HepG2 (cell line): ENCODE measurements at regions not wholly inside any gene's neighbourhood (a gene's known extent, or its start where the extent isn't known, plus 50 kb on each side); places are given as distances from the start of the nearest gene placed in this dataset.
A peak's percentile ranks its signal among the peaks of the same experiment; 100 is the strongest.

Source experiments
- ATAC-seq: fragments of 200-7000 bp; cut with Tn5 transposase; 3 replicates; pipeline ENCODE4 v1.9.1; 2020; ENCODE audit warnings: mild to moderate bottlenecking, moderate library complexity
- BruUV-seq: library from RNA; stranded (reverse); fragments of 400-500 nt; replicated peaks from 2 replicates; lab custom pipeline; 2021; lab: Mats Ljungman, UMichigan
- CTCF ChIA-PET: fragments of 300-600 bp; formaldehyde crosslinking; extraction: SDS; loops from one replicate; lab custom pipeline; 2021; ENCODE audit warnings: low total read pairs, inconsistent platforms, low intra/inter-chr PET ratio; lab: Yijun Ruan, JAX
- POLR2A ChIA-PET: fragments of 350-600 bp; sonication (Branson Sonifier 250); formaldehyde crosslinking; loops from one replicate; lab custom pipeline; 2020; ENCODE audit warnings: antibody characterized with exemption, inconsistent platforms; lab: Yijun Ruan, JAX
- DNase-seq: peaks from one replicate; pipeline ENCODE4 v3.0.0-alpha.2; 2015; ENCODE audit warnings: low spot score
- FAIRE-seq: peaks from 3 replicates; lab custom pipeline; 2011; peaks lifted over from hg19 to GRCh38; lab: Jason Lieb, UNC
- H2AFZ ChIP-seq: one replicate; pipeline ENCODE4 v1.6.1; 2011; ENCODE audit warnings: low read length, inconsistent platforms
- H3K27ac ChIP-seq: fragments of 300-600 bp; 3 replicates; pipeline ENCODE4 v1.8.0; 2011; ENCODE audit warnings: mixed run types, mild to moderate bottlenecking, mixed read lengths, low read length, inconsistent platforms; ENCODE audit not compliant: insufficient read depth; ENCODE audit errors: extremely low read length
- H3K27me3 ChIP-seq, 2 experiments: fragments of 200-600 bp in 1 of 2; 2 replicates in 1 of 2; 3 replicates in 1 of 2; pipeline versions ENCODE4 v1.6.0 to v1.8.0; 2011; ENCODE audit warnings: low read length in 2 of 2, mild to moderate bottlenecking in 2 of 2, moderate library complexity in 2 of 2, inconsistent platforms in 1 of 2; ENCODE audit not compliant: insufficient read depth in 2 of 2, control insufficient read depth in 1 of 2
- H3K36me3 ChIP-seq, 2 experiments: fragments of 200-600 bp in 1 of 2; replicated peaks in 1 of 2; 2 replicates in 1 of 2; 3 replicates in 1 of 2; pipeline versions ENCODE4 v1.5.1 to v1.8.0; 2011; ENCODE audit warnings: low read length in 2 of 2, inconsistent platforms in 1 of 2; ENCODE audit not compliant: insufficient read depth in 2 of 2, control insufficient read depth in 1 of 2
- H3K4me1 ChIP-seq: 2 replicates; pipeline ENCODE4 v1.5.1; 2012; ENCODE audit warnings: low read length, inconsistent platforms; ENCODE audit not compliant: insufficient read depth
- H3K4me2 ChIP-seq: 2 replicates; pipeline ENCODE4 v1.6.0; 2011; ENCODE audit warnings: low read depth, low read length, inconsistent platforms
- H3K4me3 ChIP-seq, 3 experiments: fragments of 200-600 bp in 1 of 3; sonication (generic), shearing (Covaris generic) in 1 of 3; replicated peaks in 1 of 3; 2 replicates each; pipeline ENCODE4 v1.5.1; 2011 to 2016; ENCODE audit warnings: low read length in 3 of 3, inconsistent platforms in 2 of 3, low read depth in 2 of 3, mild to moderate bottlenecking in 2 of 3, control low read depth in 1 of 3, mixed read lengths in 1 of 3; ENCODE audit not compliant: insufficient read depth in 1 of 3
- H3K79me2 ChIP-seq: one replicate; pipeline ENCODE4 v1.6.1; 2011; ENCODE audit warnings: low read length, inconsistent platforms; ENCODE audit not compliant: insufficient read depth
- H3K9ac ChIP-seq: 2 replicates; pipeline ENCODE4 v1.6.0; 2011; ENCODE audit warnings: mild to moderate bottlenecking, low read depth, low read length, inconsistent platforms; ENCODE audit not compliant: insufficient read depth
- H3K9me3 ChIP-seq: 2 replicates; pipeline ENCODE4 v1.5.1; 2012; ENCODE audit warnings: mild to moderate bottlenecking, low read length
- H4K20me1 ChIP-seq: 2 replicates; pipeline ENCODE4 v1.6.0; 2011; ENCODE audit warnings: inconsistent platforms, mild to moderate bottlenecking, low read length, moderate library complexity; ENCODE audit not compliant: insufficient read depth
- ERF ChIP-seq: IDR thresholded peaks from 2 replicates; pipeline ENCODE4 v1.6.1; 2018; ENCODE audit warnings: missing biosample characterization, missing genetic modification reagents
- GFI1 ChIP-seq: sonication (generic); formaldehyde crosslinking; IDR thresholded peaks from 2 replicates; pipeline ENCODE4 v1.5.0; 2020; ENCODE audit warnings: missing genetic modification reagents, mild to moderate bottlenecking, borderline replicate concordance
- HDAC6 ChIP-seq: fragments of 200-600 bp; sonication (generic); IDR thresholded peaks from 2 replicates; pipeline ENCODE4 v1.7.0; 2017; ENCODE audit warnings: mild to moderate bottlenecking, antibody characterized with exemption, low read length, low read depth
- MIXL1 ChIP-seq: IDR thresholded peaks from 2 replicates; pipeline ENCODE4 v1.6.1; 2016
- ONECUT2 ChIP-seq: sonication (generic); formaldehyde crosslinking; IDR thresholded peaks from 2 replicates; pipeline ENCODE4 v1.4.0; 2020; ENCODE audit warnings: missing genetic modification reagents
- RBM22 ChIP-seq: fragments of 200-400 bp; formaldehyde crosslinking; optimal IDR thresholded peaks from 2 replicates; pipeline ENCODE3; 2017; ENCODE audit warnings: mild to moderate bottlenecking, low read length, moderate library complexity
- ZBTB20 ChIP-seq: sonication (generic); formaldehyde crosslinking; IDR thresholded peaks from 2 replicates; pipeline ENCODE4 v1.8.1; 2023; ENCODE audit warnings: missing genetic modification reagents, low read depth, mild to moderate bottlenecking, borderline replicate concordance
- ZBTB8A ChIP-seq: sonication (generic); formaldehyde crosslinking; IDR thresholded peaks from 2 replicates; pipeline ENCODE4 v1.4.0; 2020; ENCODE audit warnings: mild to moderate bottlenecking, low read depth, missing genetic modification reagents, borderline replicate concordance
- WGBS: methylation state at CpG from one replicate; pipeline ENCODE4 v1.1.6; 2017; ENCODE audit warnings: low lambda C conversion rate; 5-methylcytosine and 5-hydroxymethylcytosine counted together
- in situ Hi-C: cut with HindIII; loops from 2 replicates; pipeline ENCODE4 v1.10.0; 2017; ENCODE audit warnings: low pct_unique_long_range_greater_than_20kb; ENCODE audit not compliant: extremely low pct_ligation_motif_present
- intact Hi-C: fragments of 100-400 bp; cut with micrococcal nuclease; formaldehyde crosslinking; loops from one replicate; pipeline ENCODE4 v1.10.0; 2022; ENCODE audit not compliant: unreplicated experiment
- TF ChIP-seq, protein P1 (sequence below): sonication (generic); formaldehyde crosslinking; IDR thresholded peaks from 2 replicates; pipeline ENCODE4 v1.5.0; 2020; ENCODE audit warnings: missing genetic modification reagents
- TF ChIP-seq, protein P2 (sequence below): sonication (generic); formaldehyde crosslinking; IDR thresholded peaks from 2 replicates; pipeline ENCODE4 v1.9.0; 2021; ENCODE audit warnings: mild to moderate bottlenecking, missing genetic modification reagents

- in situ Hi-C loops = no loop called here
- ChIA-PET CTCF (no interaction called here), POLR2A (no interaction called here)
- Histone ChIP-seq H3K9ac (no peak overlapping the region), H3K4me2 (no peak overlapping the region), H3K9me3 (no peaks in the 10 kb centered on the region), H4K20me1 (no peaks in the 10 kb centered on the region), H3K36me3 (no peaks in the 10 kb centered on the region), H3K4me3 (no peak overlapping the region), H3K4me1 (peaks cover 20% of the 10 kb centered on the region), H3K27me3 (peaks cover 0 to 9% of the 10 kb centered on the region in 2 experiments; a peak in 2 of 5 replicates), H3K79me2 (no peaks in the 10 kb centered on the region), H3K27ac (no peak overlapping the region), H2AFZ (no peak overlapping the region)
- ATAC-seq = no peak
- TF ChIP-seq ZBTB8A = no peak
- no peak for TF ChIP-seq ZBTB20 (CRISPR knock-in tag)
- TF ChIP-seq, protein P1, sequence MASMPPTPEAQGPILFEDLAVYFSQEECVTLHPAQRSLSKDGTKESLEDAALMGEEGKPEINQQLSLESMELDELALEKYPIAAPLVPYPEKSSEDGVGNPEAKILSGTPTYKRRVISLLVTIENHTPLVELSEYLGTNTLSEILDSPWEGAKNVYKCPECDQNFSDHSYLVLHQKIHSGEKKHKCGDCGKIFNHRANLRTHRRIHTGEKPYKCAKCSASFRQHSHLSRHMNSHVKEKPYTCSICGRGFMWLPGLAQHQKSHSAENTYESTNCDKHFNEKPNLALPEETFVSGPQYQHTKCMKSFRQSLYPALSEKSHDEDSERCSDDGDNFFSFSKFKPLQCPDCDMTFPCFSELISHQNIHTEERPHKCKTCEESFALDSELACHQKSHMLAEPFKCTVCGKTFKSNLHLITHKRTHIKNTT (CRISPR knock-in tag) = no peak
- intact Hi-C loops = no loop called here
- 31% methylated on average over 6 of the region's 6 CpGs for WGBS
- BruUV-seq = no TSS peak
- DNase-seq = no peak
- no peak for FAIRE-seq
Measured at GRCh38 chr11:19509215-19509614, 203.4 kb upstream of the NAV2 start.

DNA sequence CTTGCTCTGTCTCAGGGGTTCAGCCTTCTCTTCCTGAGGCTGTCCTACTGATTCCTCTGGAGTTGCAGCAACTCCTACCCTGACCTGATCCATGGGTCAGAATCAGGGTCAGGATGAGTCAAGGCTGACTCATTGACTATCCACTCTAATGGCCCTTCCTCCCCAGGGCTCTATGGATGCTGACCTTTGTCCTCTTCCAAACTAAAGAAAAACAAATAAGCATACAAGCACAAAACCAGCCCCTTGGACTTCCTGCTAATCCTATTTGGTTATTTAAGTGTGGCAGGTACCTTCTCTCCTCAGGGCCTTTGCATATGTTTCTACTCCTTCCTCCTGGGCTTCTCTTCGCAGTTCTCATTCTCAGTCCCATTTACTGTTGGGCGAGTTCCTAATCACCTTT is 204.5 kb upstream of the NAV2 start:
- Histone ChIP-seq H2AFZ (no peak overlapping the region), H3K9ac (no peak overlapping the region), H4K20me1 (no peaks in the 10 kb centered on the region), H3K9me3 (no peaks in the 10 kb centered on the region), H3K36me3 (no peaks in the 10 kb centered on the region), H3K79me2 (no peaks in the 10 kb centered on the region), H3K4me1 (peaks cover 20% of the 10 kb centered on the region), H3K4me2 (peak overlapping the region; percentile 30; the same call in 1 of the 2 replicates), H3K27me3 (peaks cover 0 to 11% of the 10 kb centered on the region in 2 experiments; a peak in 2 of 5 replicates), H3K4me3 (no peak overlapping the region), H3K27ac (no peak overlapping the region)
- peak; percentile 61 for FAIRE-seq
- ChIA-PET POLR2A (no interaction called here), CTCF (no interaction called here)
- intact Hi-C loops (no loop called here), in situ Hi-C loops (no loop called here)
- 25% methylated on average over 2 of the region's 2 CpGs for WGBS
- peak; percentile 77 for DNase-seq
- BruUV-seq = no TSS peak
- ATAC-seq = peak; percentile 98
- no peak for TF ChIP-seq ONECUT2 (CRISPR knock-in tag)
- TF ChIP-seq HDAC6 = no peak
- peak; percentile 48; the same call in 1 of the 2 replicates for TF ChIP-seq ERF
- no peak for TF ChIP-seq RBM22
- no peak for TF ChIP-seq MIXL1 (CRISPR knock-in tag)
- TF ChIP-seq GFI1 (CRISPR knock-in tag) = no peak
- TF ChIP-seq, protein P2, sequence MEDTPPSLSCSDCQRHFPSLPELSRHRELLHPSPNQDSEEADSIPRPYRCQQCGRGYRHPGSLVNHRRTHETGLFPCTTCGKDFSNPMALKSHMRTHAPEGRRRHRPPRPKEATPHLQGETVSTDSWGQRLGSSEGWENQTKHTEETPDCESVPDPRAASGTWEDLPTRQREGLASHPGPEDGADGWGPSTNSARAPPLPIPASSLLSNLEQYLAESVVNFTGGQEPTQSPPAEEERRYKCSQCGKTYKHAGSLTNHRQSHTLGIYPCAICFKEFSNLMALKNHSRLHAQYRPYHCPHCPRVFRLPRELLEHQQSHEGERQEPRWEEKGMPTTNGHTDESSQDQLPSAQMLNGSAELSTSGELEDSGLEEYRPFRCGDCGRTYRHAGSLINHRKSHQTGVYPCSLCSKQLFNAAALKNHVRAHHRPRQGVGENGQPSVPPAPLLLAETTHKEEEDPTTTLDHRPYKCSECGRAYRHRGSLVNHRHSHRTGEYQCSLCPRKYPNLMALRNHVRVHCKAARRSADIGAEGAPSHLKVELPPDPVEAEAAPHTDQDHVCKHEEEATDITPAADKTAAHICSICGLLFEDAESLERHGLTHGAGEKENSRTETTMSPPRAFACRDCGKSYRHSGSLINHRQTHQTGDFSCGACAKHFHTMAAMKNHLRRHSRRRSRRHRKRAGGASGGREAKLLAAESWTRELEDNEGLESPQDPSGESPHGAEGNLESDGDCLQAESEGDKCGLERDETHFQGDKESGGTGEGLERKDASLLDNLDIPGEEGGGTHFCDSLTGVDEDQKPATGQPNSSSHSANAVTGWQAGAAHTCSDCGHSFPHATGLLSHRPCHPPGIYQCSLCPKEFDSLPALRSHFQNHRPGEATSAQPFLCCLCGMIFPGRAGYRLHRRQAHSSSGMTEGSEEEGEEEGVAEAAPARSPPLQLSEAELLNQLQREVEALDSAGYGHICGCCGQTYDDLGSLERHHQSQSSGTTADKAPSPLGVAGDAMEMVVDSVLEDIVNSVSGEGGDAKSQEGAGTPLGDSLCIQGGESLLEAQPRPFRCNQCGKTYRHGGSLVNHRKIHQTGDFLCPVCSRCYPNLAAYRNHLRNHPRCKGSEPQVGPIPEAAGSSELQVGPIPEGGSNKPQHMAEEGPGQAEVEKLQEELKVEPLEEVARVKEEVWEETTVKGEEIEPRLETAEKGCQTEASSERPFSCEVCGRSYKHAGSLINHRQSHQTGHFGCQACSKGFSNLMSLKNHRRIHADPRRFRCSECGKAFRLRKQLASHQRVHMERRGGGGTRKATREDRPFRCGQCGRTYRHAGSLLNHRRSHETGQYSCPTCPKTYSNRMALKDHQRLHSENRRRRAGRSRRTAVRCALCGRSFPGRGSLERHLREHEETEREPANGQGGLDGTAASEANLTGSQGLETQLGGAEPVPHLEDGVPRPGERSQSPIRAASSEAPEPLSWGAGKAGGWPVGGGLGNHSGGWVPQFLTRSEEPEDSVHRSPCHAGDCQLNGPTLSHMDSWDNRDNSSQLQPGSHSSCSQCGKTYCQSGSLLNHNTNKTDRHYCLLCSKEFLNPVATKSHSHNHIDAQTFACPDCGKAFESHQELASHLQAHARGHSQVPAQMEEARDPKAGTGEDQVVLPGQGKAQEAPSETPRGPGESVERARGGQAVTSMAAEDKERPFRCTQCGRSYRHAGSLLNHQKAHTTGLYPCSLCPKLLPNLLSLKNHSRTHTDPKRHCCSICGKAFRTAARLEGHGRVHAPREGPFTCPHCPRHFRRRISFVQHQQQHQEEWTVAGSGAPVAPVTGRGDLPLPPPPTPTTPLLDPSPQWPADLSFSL (CRISPR knock-in tag) = no peak
